ENCODE measurements at regions not wholly inside any gene's neighbourhood (a gene's known extent, or its start where the extent isn't known, plus 50 kb on each side); places are given as distances from the start of the nearest gene placed in this dataset.
A peak's percentile ranks its signal among the peaks of the same experiment; 100 is the strongest.
"Not testable (repeated sequence)": the region's sequence is repeated elsewhere in the genome, so short reads cannot be mapped to it uniquely, and the experiment has no call there.

DNA sequence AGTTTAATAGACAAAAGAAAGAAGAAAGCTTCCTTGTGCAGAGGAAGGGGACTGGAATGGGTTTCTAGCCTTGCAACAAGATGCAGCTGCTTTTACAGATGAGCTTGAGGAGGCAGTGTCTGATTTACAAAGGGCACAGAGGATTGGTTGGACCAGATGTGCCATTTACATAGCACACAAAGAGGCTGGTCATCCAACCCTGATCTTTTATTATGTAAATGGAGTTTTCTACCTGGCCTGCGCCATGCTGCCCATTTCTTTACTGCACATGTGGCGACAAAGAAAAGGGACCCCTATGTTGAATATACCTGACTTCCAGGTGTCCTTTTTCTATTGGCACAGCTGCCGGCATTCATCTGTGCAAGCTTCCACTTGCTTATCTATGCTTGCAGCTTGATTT is 409.4 kb upstream of the FRG2C start:
- no peak for TF ChIP-seq POLR2A (IDR thresholded peaks at IDR 0.05)
- no peak for TF ChIP-seq EP300 (IDR thresholded peaks at IDR 0.05; ENCODE audit: low read depth)
- TF ChIP-seq, protein P1, sequence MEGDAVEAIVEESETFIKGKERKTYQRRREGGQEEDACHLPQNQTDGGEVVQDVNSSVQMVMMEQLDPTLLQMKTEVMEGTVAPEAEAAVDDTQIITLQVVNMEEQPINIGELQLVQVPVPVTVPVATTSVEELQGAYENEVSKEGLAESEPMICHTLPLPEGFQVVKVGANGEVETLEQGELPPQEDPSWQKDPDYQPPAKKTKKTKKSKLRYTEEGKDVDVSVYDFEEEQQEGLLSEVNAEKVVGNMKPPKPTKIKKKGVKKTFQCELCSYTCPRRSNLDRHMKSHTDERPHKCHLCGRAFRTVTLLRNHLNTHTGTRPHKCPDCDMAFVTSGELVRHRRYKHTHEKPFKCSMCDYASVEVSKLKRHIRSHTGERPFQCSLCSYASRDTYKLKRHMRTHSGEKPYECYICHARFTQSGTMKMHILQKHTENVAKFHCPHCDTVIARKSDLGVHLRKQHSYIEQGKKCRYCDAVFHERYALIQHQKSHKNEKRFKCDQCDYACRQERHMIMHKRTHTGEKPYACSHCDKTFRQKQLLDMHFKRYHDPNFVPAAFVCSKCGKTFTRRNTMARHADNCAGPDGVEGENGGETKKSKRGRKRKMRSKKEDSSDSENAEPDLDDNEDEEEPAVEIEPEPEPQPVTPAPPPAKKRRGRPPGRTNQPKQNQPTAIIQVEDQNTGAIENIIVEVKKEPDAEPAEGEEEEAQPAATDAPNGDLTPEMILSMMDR (IDR thresholded peaks at IDR 0.05), result no peak
- no peak for TF ChIP-seq POLR2AphosphoS5 (IDR thresholded peaks at IDR 0.05)
- no peaks in the 10 kb centered on the region for H3K9me3 ChIP-seq
- WGBS, 2 donors (ENCODE audit: low coverage in 1 of 2), result 87% methylated on average over 3 of the region's 3 CpGs; no CpG with 5 or more reads in 1 of the 2 donors
- H3K4me3 ChIP-seq, result no peak overlapping the region
- intact Hi-C loops (cut with DNase I; ENCODE audit: low total_unique reads), result no loop called here
- no peaks in the 10 kb centered on the region for H3K36me3 ChIP-seq
- H3K27ac ChIP-seq, result no peak overlapping the region
- H3K4me1 ChIP-seq, result no peaks in the 10 kb centered on the region
- no peaks in the 10 kb centered on the region for H3K27me3 ChIP-seq
- no peak for DNase-seq
- in situ Hi-C loops (cut with MboI; ENCODE audit: low pct_ligation_motif_present in 1 of 4, low pct_unique_long_range_greater_than_20kb in 1 of 4, low sequenced_read_pairs in 3 of 4), result no loop called here

DNA sequence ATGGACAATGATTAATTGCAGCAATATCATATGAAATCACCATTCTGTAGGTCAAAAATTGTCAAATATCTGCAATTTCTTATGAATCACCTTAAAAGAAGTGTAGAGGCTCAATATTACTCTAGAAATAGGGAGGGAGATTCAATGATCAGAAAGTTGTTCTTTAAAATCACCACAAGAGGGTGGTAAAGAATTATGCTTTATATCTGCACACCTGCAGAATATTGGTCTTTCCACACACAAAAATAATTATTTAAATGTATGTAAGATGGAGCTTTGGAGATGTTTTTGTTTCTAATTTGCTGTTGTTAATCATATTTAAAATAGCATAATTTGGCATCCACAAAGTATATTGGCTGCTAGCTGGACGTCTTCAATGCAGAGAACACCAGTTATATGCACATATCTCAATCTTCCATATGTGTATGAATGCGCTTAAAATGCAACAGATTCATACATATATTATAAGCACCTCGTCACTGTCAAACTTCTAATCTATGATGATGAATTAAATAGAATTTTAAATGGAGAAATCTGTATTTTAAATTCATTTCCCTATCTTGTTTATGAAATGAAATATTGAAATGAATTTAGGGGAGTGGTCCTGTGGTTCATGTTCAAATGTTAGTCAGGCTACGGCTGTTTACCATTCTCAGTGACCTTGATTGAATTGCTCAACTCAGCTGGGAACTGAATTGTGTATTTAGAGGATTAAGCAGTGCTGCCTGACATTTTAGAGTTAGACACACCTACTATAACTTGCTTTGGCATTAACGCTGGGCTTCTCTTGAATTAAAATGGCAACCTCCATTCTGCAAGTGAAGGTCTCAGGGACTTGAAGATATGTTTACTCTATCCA is 405.1 kb upstream of the FRG2C start:
- H3K36me3 ChIP-seq; H3K27ac ChIP-seq; H3K9me3 ChIP-seq; in situ Hi-C loops (cut with MboI; ENCODE audit: low pct_ligation_motif_present in 1 of 4, low pct_unique_long_range_greater_than_20kb in 1 of 4, low sequenced_read_pairs in 3 of 4); intact Hi-C loops (cut with DNase I; ENCODE audit: low total_unique reads); H3K4me3 ChIP-seq; DNase-seq; H3K27me3 ChIP-seq; H3K4me1 ChIP-seq: not testable (repeated sequence)
- WGBS, 2 donors (ENCODE audit: low coverage in 1 of 2), result 39 to 48% methylated on average over 5 of the region's 5 CpGs
- TF ChIP-seq, protein P1 (IDR thresholded peaks at IDR 0.05), result peak; percentile 27 to 40 (median 31)

DNA sequence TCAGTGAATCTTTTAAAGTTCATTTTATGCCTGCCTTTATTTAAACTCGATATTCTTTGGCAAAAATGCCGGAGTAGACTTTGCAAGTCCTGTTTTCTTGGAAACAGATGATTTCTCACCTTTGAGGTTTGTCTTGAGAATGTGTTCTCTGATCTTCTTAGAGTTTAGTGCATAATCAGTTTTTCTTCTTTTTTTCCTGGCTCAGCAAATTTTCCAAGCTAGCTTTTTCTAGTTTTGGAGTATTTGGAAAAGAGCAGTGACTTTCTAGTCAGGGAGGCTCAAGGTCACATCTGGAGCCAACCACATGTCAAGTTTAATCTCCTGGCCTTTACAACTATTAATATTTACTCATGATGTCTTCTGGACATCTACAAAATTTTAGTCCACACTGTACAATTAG is 403.2 kb upstream of the FRG2C start:
- DNase-seq; H3K36me3 ChIP-seq; H3K4me1 ChIP-seq; intact Hi-C loops (cut with DNase I; ENCODE audit: low total_unique reads); in situ Hi-C loops (cut with MboI; ENCODE audit: low pct_ligation_motif_present in 1 of 4, low pct_unique_long_range_greater_than_20kb in 1 of 4, low sequenced_read_pairs in 3 of 4); H3K27me3 ChIP-seq; H3K9me3 ChIP-seq; H3K27ac ChIP-seq; H3K4me3 ChIP-seq: not testable (repeated sequence)
- whole genome bisulfite sequencing, 2 donors (ENCODE audit: low coverage in 1 of 2), result 71 to 92% methylated on average over 2 of the region's 2 CpGs

- Histone ChIP-seq H3K4me1 (no peaks in the 10 kb centered on the region), H3K36me3 (no peaks in the 10 kb centered on the region), H3K27ac (no peak overlapping the region), H3K27me3 (no peaks in the 10 kb centered on the region), H3K4me3 (no peak overlapping the region), H3K9me3 (no peaks in the 10 kb centered on the region)
- intact Hi-C loops (cut with DNase I; ENCODE audit: low total_unique reads) (no loop called here), in situ Hi-C loops (cut with MboI; ENCODE audit: low pct_ligation_motif_present in 1 of 4, low pct_unique_long_range_greater_than_20kb in 1 of 4, low sequenced_read_pairs in 3 of 4) (no loop called here)
- no peak for DNase-seq
- 67 to 80% methylated on average over 1 of the region's 1 CpG for WGBS, 2 donors (ENCODE audit: low coverage in 1 of 2)
- TF ChIP-seq POLR2AphosphoS5 (IDR thresholded peaks at IDR 0.05) (no peak), EP300 (IDR thresholded peaks at IDR 0.05; ENCODE audit: low read depth) (no peak)
- TF ChIP-seq, protein P1 (IDR thresholded peaks at IDR 0.05), result no peak
Measured at GRCh38 chr3:75262661-75263060, 401.5 kb upstream of the FRG2C start.

GRCh38 chr3:75265897-75266296 is 398.2 kb upstream of the FRG2C start:
- intact Hi-C loops (cut with DNase I; ENCODE audit: low total_unique reads) (no loop called here), in situ Hi-C loops (cut with MboI; ENCODE audit: low pct_ligation_motif_present in 1 of 4, low pct_unique_long_range_greater_than_20kb in 1 of 4, low sequenced_read_pairs in 3 of 4) (no loop called here)
- Histone ChIP-seq H3K27me3 (no peaks in the 10 kb centered on the region), H3K9me3 (no peaks in the 10 kb centered on the region), H3K36me3 (no peaks in the 10 kb centered on the region), H3K4me1 (no peaks in the 10 kb centered on the region), H3K27ac (no peak overlapping the region), H3K4me3 (no peak overlapping the region)
- WGBS, 2 donors (ENCODE audit: low coverage in 1 of 2), result 62 to 88% methylated on average over 3 of the region's 3 CpGs
- no peak for TF ChIP-seq POLR2A (IDR thresholded peaks at IDR 0.05)
- TF ChIP-seq POLR2AphosphoS5 (IDR thresholded peaks at IDR 0.05), result no peak
- TF ChIP-seq EP300 (IDR thresholded peaks at IDR 0.05; ENCODE audit: low read depth), result no peak
- TF ChIP-seq, protein P1 (IDR thresholded peaks at IDR 0.05), result no peak
- DNase-seq, result no peak

DNA sequence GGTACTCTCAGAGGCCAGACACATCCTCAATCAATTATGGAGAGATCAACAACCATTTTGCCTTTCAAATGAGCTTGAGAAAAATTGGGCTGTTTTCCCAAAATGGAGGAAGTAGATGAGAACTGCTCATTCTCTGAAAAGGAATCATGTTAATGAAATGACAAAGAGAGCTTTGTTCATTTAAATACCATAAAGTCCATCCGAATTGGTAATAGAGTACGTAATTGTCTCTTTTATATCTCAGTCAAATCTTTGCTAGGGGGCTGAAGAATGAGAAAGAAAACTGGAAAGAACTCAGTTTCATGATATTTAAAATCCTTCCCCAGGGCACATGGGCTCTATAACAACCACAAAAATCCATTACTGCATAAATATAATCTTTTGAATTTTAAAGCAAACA is 395.6 kb upstream of the FRG2C start:
- H3K4me1 ChIP-seq; H3K27me3 ChIP-seq; H3K4me3 ChIP-seq; H3K36me3 ChIP-seq; DNase-seq; intact Hi-C loops (cut with DNase I; ENCODE audit: low total_unique reads); in situ Hi-C loops (cut with MboI; ENCODE audit: low pct_ligation_motif_present in 1 of 4, low pct_unique_long_range_greater_than_20kb in 1 of 4, low sequenced_read_pairs in 3 of 4); H3K9me3 ChIP-seq; H3K27ac ChIP-seq: not testable (repeated sequence)
- 80 to 81% methylated on average over 2 of the region's 2 CpGs for WGBS, 2 donors (ENCODE audit: low coverage in 1 of 2)

DNA sequence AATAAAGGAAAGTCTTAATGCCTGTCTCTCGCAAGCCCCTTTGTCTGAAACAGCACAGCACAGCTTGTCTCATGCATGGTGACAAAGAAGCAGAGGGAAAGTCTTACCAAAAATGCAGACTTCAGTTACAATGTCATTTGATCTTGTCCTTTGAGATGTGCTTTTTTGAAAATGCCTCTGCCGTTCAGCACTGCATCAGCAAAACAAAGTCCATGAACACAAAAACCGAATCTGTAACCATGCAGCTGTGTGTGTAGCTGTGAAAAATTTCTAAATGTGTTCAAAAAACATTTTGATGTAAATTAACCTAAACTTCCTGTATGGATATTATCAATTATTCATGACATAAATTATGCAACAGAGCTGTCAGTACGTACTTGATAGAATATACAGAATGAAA is 391.9 kb upstream of the FRG2C start:
- H3K36me3 ChIP-seq; H3K9me3 ChIP-seq; H3K27me3 ChIP-seq; intact Hi-C loops (cut with DNase I; ENCODE audit: low total_unique reads); DNase-seq; H3K27ac ChIP-seq; H3K4me1 ChIP-seq; in situ Hi-C loops (cut with MboI; ENCODE audit: low pct_ligation_motif_present in 1 of 4, low pct_unique_long_range_greater_than_20kb in 1 of 4, low sequenced_read_pairs in 3 of 4); H3K4me3 ChIP-seq: not testable (repeated sequence)
- 61 to 63% methylated on average over 3 to 4 of the region's 4 CpGs for WGBS, 2 donors (ENCODE audit: low coverage in 1 of 2)
